ENCODE measurements at regions not wholly inside any gene's neighbourhood (a gene's known extent, or its start where the extent isn't known, plus 50 kb on each side); places are given as distances from the start of the nearest gene placed in this dataset.

- TF ChIP-seq CTCF (IDR thresholded peaks at IDR 0.05): no peak
- TF ChIP-seq POLR2A (IDR thresholded peaks at IDR 0.05): no peak
Measured at GRCh38 chr15:97401970-97402369, 558.5 kb upstream of the ARRDC4 start.

All from breast epithelium (tissue), 3 donors.